ENCODE measurements at regions not wholly inside any gene's neighbourhood (a gene's known extent, or its start where the extent isn't known, plus 50 kb on each side); places are given as distances from the start of the nearest gene placed in this dataset.
A peak's percentile ranks its signal among the peaks of the same experiment; 100 is the strongest.
"Not testable (repeated sequence)": the region's sequence is repeated elsewhere in the genome, so short reads cannot be mapped to it uniquely, and the experiment has no call there.

- DNase-seq: no peak
These were observed 126.4 kb downstream of the CCER1 start for GRCh38 chr12:90828621-90829020.

- no peak for DNase-seq
These were observed 127.4 kb downstream of the CCER1 start for GRCh38 chr12:90827567-90827966.

- DNase-seq: no peak
These were observed 128.9 kb downstream of the CCER1 start for GRCh38 chr12:90826036-90826435.

- no peak for DNase-seq
These were observed 131.1 kb downstream of the CCER1 start for GRCh38 chr12:90823859-90824258.

GRCh38 chr12:90819709-90820108, 135.3 kb downstream of the CCER1 start:
- DNase-seq: no peak

- DNase-seq: peak; percentile 68
These were observed 138.5 kb downstream of the CCER1 start for GRCh38 chr12:90816353-90817089.

GRCh38 chr12:90809940-90810339, 145.0 kb downstream of the CCER1 start:
- DNase-seq: no peak

- no peak for DNase-seq
These were observed 146.4 kb downstream of the CCER1 start for GRCh38 chr12:90808568-90808967.

GRCh38 chr12:90802727-90803126, 152.2 kb downstream of the CCER1 start:
- no peak for DNase-seq

- DNase-seq: peak; percentile 67
These were observed 153.2 kb downstream of the CCER1 start for GRCh38 chr12:90801776-90802175.

- DNase-seq: no peak
These were observed 160.8 kb downstream of the CCER1 start for GRCh38 chr12:90794212-90794611.

GRCh38 chr12:90792718-90793117, 162.3 kb downstream of the CCER1 start:
- DNase-seq: not testable (repeated sequence)

GRCh38 chr12:90791445-90791844, 163.5 kb downstream of the CCER1 start:
- DNase-seq: no peak

GRCh38 chr12:90790747-90791146, 164.2 kb downstream of the CCER1 start:
- DNase-seq: no peak

- DNase-seq: no peak
These were observed 181.5 kb downstream of the CCER1 start for GRCh38 chr12:90773491-90773890.

GRCh38 chr12:90770861-90771260, 184.1 kb downstream of the CCER1 start:
- DNase-seq: no peak

GRCh38 chr12:90757957-90758356, 197.0 kb downstream of the CCER1 start:
- DNase-seq: no peak

GRCh38 chr12:90745211-90745610, 209.8 kb downstream of the CCER1 start:
- DNase-seq: no peak

- DNase-seq: no peak
These were observed 213.4 kb downstream of the CCER1 start for GRCh38 chr12:90741611-90742010.

- DNase-seq: no peak
These were observed 225.2 kb downstream of the CCER1 start for GRCh38 chr12:90729736-90730135.

GRCh38 chr12:90712671-90713070, 242.3 kb downstream of the CCER1 start:
- DNase-seq: no peak

GRCh38 chr12:90710711-90711110, 244.3 kb downstream of the CCER1 start:
- no peak for DNase-seq

GRCh38 chr12:90706036-90706435, 248.9 kb downstream of the CCER1 start:
- DNase-seq: no peak

- no peak for DNase-seq
These were observed 259.6 kb downstream of the CCER1 start for GRCh38 chr12:90695415-90695814.

GRCh38 chr12:90690120-90690519, 264.9 kb downstream of the CCER1 start:
- no peak for DNase-seq
